Epidermal melanocyte (primary cell): ENCODE measurements at regions not wholly inside any gene's neighbourhood (a gene's known extent, or its start where the extent isn't known, plus 50 kb on each side); places are given as distances from the start of the nearest gene placed in this dataset.
"Not testable (repeated sequence)": the region's sequence is repeated elsewhere in the genome, so short reads cannot be mapped to it uniquely, and the experiment has no call there.

Experiments used
- DNase-seq: peaks from one replicate; pipeline ENCODE4 v3.0.0; 2011; ENCODE audit warnings: low spot score; ENCODE audit not compliant: insufficient read length

DNA sequence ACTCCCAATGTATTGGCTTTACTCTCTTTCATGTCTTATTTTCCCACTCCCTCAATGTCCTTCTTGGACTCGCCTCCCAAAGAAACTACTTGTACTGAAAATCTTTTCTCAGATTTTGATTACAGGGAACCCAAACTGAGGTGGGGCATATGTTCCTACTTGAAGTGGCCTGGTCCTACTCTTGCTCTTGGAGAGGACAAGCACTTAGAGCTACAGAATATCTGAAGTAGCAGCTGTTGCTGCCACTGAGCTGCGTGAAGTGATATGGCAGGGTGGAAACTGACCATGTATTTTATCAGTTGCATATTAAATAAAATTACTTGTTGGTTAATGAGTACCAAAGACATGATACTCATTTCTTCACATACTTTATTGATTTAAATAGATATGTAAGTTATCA is 129.5 kb downstream of the TSEN15 start:
- DNase-seq, result no peak

DNA sequence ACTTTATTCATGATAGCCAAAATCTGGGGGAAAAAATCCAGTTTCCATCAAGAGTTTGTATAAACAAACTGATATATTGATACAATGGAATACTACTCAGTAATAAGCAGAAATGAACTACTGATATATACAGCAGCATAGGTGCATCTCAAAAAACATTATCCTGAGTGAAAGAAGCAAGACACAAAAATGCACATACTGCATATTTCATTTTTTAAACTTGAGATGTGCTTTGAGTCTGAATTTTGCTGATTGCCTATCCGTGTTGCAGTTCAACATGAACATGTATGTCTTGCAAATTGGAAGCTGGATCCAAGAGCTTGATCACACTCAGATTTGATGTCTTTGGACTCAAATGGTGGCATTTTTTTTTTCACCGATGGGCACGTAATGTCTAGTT is 132.4 kb downstream of the TSEN15 start:
- no peak for DNase-seq

DNA sequence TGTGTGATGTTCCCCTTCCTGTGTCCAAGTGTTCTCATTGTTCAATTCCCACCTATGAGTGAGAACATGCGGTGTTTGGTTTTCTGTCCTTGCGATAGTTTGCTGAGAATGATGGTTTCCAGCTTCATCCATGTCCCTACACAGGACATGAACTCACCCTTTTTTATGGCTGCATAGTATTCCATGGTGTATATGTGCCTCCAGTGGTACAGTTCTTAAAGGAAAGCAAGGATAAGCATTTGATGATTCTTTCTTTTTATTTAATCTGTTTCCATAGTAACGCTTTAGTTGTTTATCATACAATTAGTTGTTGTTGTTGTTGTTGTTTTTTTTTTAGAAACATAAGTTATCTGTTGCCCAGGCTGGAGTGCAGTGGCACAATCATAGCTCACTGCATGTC is 133.1 kb downstream of the TSEN15 start:
- not testable (repeated sequence) for DNase-seq

DNA sequence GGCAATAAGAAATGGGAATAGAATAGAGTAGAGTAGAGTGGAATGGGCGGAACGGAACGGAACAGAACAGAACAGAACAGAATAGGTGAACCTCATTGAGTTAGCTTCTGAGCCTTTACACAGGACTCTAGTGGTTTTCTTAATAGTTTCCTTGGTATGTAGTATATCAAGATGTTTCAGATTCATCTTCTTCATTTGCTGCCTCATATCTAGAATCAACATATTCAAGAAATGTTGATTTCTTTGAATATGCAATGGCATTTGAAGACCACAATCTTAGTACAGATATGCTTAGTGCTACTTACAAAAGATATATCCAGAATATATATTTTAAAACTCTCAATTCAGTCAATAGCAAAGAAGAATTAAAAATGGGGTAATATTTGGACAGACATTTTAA is 133.8 kb downstream of the TSEN15 start:
- DNase-seq, result no peak

DNA sequence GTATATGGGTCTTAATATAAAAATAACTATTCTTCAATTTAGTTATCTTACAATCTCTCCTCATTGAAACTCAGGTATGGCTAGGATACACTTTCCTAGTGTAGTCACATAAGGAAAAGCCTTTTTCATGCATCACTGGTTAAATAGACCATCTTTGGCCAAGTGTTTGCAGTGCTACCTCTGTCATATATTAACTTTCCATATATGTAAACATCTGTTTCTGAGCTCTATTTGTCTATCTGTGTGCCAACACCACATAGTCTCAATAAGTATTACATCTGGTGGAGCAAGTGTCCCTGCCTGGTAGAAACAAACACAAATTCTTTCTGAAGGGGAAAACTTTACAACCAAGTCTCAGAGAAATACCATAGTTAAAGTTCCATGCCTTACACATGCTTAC is 134.6 kb downstream of the TSEN15 start:
- no peak for DNase-seq

DNA sequence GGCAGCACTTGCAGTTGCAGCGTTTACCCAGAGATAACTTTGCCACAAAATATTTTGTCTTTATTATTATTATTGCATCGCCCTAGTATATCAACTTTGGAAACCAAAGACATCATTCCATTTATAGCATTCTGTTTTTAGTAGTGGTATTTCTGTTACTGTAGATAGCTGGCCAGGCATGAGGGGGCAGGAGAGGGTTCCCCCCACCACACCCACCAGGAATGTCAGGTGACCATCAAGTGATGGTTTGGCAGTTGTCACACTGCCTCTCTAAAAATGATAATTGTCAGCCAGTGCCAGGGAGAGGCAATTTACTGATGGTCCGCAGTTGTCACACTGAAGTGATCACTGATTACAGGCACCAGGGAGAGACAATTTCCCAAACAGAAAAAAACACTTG is 135.6 kb downstream of the TSEN15 start:
- DNase-seq, result no peak

DNA sequence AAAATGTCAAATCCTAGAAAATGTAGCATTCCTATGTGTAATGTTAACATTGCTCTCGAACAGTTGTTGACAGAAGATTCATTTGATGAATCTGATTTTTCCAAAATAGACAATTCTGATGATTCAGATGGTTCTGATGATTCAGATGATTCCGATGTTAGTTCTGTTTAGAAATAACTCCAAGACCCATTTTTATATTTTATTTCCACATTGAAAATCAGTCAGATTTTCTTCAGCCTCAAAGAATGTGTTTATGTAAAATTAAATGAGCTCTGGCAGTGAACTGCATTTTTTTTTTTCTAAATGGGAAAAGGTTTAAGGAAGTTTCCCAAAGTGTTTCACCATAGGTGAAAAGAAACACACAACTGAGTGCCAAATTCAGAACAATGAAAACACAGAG is 136.5 kb downstream of the TSEN15 start:
- DNase-seq, result no peak

DNA sequence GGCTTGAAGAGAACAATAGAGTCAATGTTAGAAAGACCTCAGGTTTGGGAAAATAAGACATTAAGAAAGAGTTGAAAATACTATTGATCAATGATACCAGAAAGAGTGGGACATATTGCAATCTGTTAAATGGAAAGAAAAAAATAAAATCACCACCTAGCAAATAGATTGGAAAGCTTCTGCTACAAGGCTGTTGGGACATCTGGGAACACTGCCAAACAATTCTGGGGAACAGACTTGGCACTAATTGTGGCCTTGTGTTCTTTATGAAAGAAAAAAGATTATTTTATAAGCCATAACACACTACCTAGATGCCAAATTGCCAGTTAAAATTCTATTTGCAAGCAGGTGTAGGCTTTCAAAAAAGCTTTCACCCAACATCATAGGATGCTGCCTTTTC is 137.8 kb downstream of the TSEN15 start:
- DNase-seq, result no peak

DNA sequence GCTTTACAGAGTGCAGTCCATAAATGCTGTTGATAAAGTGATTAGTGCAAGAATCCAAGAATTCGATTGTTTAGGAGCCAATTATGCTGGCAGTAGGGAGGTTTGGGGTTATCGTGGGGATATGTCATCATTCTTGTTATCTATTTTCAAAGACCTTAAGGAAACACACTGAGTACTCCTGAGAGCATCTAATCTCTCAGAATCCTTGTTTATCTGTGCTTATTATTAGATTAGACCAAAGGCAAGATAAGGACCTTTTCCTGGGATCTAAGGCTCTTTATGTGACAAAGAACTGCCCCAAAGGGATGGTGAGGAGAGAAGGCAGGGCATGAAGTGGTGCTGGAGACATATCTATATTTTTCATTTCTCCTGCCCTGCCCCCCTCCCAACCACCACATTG is 139.1 kb downstream of the TSEN15 start:
- no peak for DNase-seq

DNA sequence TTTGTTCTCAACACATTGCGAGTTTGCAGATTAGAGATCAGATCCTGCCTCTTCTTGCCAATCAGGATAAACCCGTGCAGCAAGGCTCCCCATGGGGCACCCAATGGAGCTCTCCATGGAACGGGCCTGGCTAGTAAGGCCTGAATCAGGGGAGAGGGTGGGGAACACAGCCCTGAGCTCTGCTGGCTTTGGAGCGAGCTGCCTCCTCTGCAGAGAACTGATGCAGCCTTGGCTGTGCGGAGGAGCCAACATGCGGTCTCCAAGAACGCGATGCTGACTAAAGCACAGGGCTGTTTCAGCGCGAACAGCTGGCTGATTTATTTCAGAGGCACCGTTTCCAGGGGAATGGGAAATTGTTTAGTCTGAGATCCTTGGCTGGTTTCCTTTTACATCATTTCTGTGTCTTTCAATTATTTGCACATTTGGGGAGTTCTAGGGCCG is 139.7 kb downstream of the TSEN15 start:
- DNase-seq, result no peak

DNA sequence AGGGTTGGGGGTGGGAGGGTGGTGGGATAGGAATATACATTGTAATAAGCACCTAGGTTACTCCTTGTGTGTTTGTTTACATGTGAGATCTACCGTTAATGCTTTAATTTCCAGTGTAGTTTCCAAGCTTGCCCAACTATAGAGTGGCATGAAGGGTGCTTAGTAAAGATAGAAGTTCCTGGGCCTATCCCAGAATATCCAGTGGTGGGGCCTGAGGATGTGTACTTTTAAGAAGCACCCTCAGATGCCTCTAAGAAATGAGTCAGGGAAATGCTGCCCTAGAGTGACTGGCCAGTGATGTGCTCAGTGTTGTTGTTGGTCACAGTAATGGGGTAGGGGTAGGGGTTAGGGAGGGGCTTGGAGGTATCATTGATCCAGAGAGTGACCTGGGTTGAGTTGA is 141.3 kb downstream of the TSEN15 start:
- DNase-seq, result no peak

DNA sequence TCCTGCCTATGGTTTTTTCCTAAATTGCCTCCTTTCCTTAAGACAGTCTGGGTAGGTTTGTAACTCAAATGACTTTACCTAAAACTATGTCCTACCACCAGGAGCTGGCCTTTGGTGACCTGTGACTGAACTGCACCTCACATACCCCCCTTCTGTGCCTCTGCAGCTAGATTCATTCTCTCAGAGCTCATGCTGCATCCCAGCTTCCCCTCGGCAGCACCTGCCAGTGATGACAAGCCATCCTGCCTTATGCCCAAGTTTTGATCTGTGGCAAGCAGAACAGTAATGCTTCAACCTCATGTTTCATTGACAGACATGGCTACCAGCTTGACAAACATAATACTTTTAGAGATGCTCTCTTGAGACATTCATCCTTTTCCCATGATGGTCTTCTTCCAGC is 141.9 kb downstream of the TSEN15 start:
- DNase-seq, result no peak

DNA sequence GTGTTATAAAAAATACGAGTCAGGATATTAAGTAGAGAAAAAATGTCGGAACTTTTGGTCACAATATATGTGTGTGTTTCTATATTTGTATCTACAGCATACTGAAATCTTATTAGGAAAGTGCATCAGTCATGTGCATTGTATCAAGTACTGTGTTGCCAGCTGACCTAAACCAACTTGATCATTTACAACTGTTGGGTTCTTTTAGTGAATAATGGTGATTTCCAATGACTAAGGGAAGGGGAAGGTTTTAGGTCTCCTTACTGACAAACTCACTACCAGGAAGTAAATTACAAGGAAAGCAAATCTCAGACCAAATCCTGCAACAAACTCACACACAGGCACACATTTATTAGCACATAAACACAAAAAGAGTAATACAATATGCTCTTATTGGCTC is 142.7 kb downstream of the TSEN15 start:
- DNase-seq, result no peak

DNA sequence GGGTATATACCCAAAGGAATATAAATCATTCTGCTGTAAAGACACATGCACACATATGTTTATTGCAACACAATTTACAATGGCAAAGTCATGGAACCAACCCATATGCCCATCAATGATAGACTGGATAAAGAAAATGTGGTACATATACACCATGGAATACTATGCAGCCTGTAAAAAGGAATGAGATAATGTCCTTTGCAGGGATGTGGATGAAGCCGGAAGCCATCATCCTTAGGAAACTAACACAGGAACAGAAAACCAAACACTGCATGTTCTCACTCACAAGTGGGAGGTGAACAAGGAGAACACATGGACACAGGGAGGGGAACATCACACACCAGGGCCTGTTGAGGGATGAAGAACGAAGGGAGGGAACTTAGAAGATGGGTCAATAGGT is 144.2 kb downstream of the TSEN15 start:
- DNase-seq, result not testable (repeated sequence)

DNA sequence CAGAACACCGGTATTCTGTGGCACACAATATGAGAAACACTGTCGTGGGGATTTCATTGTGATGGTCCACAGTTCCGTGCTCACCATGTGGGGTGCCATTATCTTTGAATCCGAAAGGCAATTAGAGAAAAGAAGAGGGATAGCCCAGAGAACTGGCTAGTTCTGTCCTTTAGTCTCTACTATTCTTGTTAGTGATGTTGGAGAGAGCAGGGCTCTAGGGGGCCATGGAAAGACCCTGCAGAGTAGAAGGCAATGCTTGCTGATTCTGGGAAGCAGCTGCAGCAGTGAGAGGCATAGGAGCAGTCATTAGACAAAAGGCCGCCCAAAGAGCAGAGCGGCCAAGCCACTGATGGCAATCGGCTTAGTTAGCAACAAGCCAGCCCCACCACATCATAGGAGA is 146.3 kb downstream of the TSEN15 start:
- no peak for DNase-seq

DNA sequence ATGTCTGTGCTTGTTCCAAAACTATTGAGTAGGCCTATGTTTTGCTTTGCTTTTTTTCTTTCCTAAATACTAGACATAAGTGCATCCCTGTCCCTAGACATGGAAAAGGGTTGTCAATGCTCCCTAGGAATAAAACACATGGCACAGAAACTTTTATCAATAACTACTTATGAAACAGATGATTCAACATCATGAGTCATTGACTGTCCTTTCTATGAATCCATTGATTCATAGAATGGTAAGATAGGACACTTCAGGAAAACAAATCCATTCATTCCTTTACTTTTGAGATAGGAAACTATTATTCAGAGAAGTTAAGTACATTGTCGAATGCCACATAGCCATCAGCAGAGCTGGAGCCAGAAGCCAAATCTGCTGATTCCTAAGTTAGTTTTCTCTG is 147.5 kb downstream of the TSEN15 start:
- no peak for DNase-seq

DNA sequence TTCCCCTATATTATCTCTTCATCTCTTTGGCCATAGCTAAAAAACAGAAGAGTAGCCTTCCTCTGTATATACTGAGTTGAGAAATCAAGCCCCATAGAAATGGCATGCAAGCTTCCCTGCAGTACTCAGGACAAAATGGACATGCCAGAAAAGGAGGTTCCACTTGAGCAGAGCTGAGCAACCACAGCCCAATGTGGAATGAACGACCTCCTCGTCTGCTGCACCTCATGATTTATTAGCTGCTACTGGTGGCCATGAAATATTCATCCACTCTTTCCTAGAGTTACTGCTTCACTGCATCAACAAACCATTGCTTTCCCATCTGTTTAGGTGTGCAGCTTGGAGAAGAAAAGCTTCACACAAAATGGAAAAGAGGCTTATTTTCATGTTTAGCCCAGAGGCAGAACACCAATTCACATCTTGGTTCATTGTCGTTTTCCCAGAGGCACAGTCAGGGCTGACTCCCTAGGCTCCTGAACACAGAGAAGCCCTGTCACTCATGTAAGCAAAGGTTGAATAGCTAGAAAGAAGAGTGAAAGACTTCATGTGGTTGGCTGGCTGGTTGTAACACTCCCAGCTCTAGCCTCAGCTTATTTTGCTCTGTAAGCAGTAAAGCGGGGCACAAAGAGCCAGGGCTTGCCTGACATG is 148.0 kb downstream of the TSEN15 start:
- no peak for DNase-seq

DNA sequence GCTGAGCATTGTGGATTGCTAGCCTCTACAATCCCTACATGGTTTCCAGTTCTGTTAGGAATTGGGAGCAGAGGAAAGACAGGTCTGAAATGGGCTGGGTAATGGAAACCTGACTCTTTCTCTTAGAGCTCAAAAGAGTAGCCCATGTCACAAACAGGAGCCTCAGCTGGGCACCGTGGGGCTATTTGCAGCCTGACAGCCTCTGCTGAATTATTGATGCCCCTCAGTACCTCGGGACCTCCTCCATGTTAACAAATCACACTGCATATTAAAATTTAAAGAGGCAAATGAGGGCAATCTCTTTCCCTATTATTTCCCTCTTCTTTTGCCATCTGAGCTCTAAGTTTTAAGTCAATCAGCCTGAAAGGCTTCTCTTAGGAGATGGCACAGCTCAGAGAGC is 157.1 kb downstream of the TSEN15 start:
- no peak for DNase-seq

DNA sequence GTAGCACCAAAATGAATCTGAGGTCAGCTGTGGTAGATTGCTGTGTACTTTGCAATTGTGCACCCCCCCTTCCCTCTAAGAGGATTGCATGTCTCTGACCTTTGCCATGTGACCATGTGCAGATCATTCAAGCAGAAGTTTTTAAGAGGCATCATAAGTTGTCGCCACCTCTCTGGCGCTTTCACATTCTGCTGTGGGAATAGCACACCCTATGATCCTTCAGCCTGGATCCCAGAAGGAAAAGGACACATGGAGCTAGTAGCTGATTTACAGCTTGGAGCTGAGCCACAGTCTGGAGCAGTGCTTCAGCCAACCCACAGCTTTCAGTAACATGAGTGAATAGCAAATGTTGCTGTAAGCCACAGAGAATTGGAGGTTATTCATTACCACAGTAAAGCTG is 158.5 kb downstream of the TSEN15 start:
- no peak for DNase-seq

DNA sequence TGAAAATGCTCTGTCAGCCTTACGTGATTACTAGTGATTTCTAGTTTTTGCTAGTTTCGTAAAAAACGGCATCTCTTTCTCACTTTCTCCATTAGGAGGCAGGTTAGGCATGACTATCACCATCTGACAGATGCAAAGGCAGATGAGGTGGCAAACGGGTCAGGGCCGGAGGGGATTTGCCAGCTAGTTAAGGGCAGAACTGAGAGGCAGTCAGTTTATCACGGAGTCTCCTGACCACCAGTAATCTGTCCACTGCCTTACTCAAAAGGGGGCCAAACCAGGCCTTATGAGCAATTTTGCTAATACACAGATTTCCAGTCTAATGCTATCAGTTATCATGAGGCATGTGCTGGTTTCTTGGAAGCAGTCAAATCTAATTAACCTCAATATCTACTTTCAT is 159.3 kb downstream of the TSEN15 start:
- DNase-seq, result no peak

DNA sequence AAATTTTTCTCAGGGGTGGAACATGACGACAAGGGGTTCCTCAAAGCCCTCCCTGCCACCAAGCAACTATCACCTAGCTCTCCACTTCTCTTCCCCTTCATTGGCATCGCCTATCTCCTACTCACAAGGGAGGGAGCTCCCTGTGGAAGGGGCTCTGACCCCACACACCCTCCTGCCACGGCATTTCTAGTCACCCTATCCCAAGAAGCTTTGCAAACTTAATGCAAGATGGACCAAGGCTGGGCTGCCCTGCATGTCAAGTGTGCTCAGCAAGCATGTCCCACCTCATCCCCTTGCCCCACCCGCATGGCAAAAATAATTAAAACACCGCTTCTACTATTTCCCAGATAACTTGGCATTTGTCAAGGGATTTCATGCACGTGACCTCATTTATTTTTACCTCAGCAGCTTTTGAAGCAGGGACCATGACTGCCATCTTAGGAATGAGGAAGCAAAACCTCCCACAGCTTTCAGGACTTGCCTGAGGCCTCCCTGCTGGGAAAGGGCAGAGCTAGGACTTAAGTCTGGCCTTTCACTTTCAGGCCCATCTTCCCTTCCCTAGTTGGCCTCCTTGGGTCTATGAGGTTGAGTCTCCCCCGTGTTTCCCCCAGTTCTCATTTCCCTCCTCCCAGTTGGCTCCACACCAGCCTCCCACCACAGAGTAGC is 161.3 kb downstream of the TSEN15 start:
- no peak for DNase-seq

DNA sequence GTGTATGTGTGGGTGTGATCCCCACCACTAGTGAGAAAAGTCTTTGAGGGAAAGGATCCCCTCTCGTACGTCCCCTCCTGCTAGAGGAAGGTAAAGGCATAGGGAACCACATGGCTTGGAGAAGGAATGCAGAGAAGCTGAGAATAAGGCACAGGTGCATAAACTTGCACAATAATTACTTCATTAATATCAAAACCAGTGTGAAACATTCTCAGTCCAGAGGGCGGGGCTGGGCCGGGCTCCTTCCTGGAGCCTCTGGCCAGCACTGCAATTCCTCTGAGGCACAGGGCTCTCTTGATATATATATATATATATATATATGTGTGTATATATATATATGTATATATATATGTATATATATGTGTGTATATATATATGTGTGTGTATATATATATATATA is 162.6 kb downstream of the TSEN15 start:
- DNase-seq, result no peak

DNA sequence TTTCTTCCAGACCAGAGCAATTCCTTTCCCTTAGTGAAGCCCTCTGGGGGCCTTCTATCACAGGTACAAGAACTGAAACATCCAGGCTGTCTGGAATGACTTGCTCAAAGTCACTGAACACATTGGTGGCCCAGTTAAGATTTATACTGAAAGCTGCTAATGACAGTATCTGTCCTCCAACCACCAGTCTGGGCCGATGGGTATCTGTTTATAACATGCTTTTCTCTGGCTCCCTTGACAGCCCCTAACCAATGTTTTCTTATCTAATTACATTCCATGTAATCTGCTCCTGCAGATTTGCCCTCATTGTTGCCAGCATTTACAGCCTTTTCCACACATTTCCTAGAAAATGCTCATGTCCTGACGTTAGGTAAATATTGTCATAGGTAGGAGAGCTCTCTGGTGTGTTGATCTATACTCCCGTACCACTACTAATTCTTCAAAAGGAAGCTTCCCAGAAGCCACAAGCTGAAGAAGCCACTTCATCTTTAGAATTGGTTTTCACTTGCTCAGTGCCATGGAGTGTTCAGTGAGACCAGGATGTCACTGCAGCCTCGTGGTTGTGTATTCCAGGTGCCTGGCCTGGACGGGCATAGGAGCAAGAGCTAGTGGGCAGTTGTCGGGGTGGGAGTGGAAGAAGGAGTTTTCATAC is 163.9 kb downstream of the TSEN15 start:
- no peak for DNase-seq
